AG20443 (cell line): ENCODE measurements at regions not wholly inside any gene's neighbourhood (a gene's known extent, or its start where the extent isn't known, plus 50 kb on each side); places are given as distances from the start of the nearest gene placed in this dataset.

Experiments
- DNase-seq: peaks from one replicate; pipeline ENCODE4 v3.0.0; 2012; ENCODE audit warnings: low spot score, mixed read lengths

- peak; percentile 9 for DNase-seq
These were observed 193.2 kb upstream of the TWIST2 start for GRCh38 chr2:238654479-238655197.

DNA sequence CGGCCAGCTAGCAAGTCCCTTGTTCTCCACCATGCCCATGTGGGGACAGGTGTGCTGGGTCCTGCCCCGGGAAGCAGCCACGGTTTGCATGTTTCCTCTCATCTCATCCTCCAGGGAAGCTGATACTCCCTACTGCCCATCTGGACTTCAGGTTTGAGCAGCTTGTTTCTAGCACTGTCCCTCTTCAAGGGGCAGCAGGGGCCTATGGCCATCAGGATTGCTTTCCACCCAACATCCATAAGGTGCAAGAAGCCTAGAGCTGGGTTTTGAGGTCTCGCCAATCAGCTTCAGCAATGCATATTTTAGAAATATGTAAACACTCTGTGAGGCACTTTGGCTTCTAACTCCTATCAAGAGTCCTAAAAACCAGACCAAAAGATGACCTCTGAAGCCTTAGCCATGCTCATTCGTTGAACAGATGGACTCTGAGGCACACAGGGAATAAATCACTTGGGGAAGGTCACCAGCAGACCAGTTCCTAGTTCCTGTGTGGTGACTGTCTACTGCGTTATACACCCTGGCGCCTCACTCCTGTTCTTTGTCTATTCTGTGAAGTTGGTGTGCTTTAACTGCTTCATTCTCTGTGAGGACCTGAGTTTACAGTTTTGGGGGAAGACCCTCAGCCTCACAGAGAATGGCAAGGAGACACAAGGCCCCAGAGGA, 192.6 kb upstream of the TWIST2 start:
- peak; percentile 18 for DNase-seq

DNA sequence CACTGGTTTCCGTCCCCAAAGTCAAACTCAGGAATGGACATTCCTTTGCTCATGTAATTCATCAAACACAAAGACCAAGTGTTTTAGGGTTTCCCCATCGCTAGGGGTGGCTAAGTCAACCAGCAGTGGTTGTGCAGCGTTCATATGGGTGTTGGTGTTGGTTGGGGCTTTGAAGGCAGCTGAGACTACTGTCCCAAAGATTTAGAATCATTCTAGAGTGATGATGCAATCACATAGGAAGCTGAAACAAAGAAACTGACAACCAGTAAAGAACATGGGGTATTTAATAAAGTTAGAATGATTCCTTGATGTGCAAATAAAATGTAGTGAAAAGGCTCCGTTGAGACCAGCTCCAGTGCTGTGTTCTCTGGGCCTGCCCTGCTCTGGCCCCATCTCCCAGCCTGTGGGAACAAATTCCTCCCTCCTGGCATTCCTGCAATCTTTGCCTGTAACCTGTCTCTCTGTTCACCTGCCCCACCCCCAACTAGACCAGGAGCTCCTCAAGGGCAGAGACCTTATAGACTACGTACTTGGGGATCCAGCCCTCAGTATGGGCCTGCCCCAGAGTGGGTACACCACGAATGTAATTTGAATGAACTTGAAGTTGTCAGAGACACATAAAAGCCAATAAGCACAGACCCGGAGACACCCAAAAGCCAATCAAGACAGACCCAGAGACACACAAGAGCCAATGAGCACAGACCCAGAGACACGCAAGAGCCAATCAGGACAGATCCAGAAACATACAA, 191.7 kb upstream of the TWIST2 start:
- DNase-seq = peak; percentile 14

- DNase-seq = peak; percentile 70
These were observed 190.5 kb upstream of the TWIST2 start for GRCh38 chr2:238657132-238658053.

DNA sequence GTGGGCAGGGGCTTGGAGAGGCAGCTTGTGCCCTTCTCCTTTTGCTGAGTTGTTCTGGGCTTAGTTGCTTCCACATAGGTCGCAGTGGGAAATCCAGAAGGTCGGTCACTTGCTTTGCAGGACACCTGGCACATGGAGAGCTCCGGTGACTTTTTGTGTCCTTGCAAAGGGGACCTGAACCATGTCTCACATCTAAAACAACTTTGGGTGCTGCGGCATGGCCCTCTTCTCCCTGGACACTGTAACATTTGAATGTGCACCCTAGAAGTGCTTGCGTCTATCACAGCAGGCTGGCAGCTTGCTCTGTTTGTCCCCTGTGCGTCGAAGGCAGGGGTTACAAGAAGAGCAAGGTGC, 189.9 kb upstream of the TWIST2 start:
- no peak for DNase-seq

GRCh38 chr2:238658820-238659219, 189.1 kb upstream of the TWIST2 start:
- DNase-seq = no peak

- DNase-seq = no peak
These were observed 188.7 kb upstream of the TWIST2 start for GRCh38 chr2:238659231-238659630.

DNA sequence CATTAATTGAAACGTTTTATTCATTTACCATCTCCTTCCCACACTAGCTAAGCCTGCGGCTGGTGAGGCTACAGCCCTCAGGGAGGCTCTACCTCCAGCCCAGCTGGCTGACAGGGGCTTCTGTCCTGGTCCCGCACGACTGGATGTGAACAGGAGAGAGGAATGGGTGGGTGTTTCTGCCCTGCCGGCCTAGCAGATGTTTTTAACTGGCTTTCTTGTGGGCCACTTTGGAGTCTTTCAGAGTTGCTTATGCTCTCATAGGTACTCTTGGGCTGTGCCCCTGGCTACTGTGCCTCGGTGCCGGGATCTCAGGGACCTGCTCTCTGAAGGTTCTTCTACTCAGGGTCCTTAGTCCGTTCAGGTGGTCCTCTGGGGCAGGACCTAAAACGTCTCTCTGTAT, 184.3 kb upstream of the TWIST2 start:
- DNase-seq = no peak

GRCh38 chr2:238665919-238666318, 182.0 kb upstream of the TWIST2 start:
- no peak for DNase-seq

GRCh38 chr2:238666543-238666942, 181.3 kb upstream of the TWIST2 start:
- no peak for DNase-seq

- DNase-seq = peak; percentile 63
These were observed 180.9 kb upstream of the TWIST2 start for GRCh38 chr2:238667008-238667407.

DNA sequence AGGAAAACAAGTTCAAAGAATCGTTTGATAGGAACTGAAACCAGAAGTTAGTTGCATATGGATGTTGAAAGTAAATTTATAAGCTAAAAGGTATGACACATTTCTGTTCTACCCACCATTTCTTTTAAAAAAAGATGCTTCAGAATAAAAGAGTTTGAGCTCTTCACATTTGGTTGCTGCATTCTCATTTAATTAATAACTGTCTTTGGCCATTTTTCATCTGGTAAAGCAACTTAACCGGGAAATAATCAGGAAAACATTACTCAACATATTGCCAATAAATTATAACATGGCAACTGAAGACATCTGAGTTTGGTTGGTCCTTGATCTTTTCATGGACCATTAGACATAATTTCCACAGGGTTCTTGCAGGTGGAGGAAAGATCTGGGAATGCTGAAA, 180.2 kb upstream of the TWIST2 start:
- no peak for DNase-seq

GRCh38 chr2:238668426-238668825, 179.5 kb upstream of the TWIST2 start:
- no peak for DNase-seq

GRCh38 chr2:238669046-238669445, 178.8 kb upstream of the TWIST2 start:
- no peak for DNase-seq

DNA sequence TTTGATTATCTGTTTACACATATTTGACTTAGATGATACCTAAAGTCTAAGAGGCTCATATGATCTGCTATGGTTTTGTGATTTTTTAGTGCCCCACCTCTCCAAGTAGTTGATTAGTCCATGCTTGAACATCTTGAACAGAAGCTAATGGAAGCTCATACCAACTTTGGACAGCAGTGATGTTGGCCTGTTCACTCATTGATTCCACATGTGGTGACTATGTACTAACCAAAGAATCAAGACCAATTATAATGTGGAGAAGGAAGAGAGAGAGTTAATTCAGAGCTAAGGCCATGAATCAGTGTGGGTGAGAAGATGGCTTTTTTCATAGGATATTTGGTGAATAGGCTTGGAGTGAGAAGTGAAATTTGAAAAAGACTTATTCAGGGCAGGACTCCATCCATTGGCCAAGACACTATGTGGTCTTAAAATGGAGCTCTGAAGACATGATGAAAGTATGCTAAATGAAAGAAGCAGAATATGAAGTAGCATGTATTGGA, 178.3 kb upstream of the TWIST2 start:
- DNase-seq = no peak

DNA sequence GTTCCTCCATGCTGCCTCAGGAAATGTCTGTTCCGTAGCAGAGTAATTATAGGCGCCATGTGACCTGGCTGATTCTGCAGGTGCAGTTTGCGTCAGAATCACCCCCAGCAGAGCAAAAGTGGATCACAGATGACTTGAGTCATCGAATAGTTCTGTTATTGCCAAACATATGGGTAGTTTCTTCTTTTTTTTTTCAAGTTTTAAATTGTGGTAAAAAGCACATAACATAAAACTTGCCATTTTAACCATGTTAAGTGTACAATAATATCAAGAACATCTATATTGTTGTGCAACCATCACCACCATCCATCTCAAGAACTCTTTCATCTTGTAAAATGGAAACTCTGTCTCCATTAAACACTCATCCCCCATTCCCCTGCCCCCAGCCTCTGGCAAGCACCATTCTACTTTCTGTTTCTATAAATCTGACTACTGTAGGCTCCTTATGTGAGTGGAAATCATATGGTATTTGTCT, 177.7 kb upstream of the TWIST2 start:
- no peak for DNase-seq

- no peak for DNase-seq
These were observed 165.3 kb upstream of the TWIST2 start for GRCh38 chr2:238682536-238682935.

DNA sequence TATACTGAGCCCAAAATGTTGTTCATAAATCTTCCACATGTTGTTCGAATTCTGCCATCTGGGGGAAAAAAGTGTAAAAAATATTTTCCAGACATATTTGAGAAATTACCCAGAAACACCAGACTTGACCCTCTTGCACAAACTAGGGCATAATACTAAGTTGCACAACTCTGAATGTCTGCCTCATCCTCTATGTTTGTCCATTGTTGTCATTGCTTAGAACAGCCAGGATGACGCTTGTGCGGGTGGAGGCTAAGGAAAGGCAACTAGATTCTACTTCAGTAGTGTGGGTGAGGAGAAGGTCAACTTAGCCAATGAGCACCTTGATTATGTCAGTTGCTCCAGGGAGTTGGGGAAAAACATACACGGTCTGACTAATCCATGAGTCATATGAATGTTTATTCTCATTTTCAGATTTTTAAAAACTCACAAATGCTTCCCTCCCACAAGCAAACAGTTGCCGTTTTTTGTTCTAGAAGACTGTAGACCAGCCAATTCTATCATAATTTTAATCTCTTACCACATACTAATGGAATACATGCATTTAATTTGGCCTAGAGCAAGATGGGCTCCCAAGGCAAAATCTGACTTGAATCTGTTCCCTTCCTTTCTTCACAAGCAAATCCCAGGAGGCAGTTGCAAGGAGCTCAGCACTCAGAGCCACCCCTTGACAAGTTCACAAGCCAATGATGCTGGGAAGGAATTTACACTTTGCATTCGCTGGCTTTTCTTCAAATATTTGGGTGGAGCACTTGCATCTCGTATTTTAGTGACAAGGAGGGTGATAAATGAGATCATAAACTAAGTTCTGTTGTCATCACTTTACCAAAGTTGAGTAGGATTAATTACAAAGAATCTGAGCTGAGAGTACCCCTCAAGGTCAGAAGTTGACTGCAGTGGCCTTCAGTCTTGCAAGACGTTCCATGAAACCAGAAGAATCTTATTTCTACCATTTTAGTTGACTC, 163.2 kb upstream of the TWIST2 start:
- DNase-seq = peak; percentile 93

GRCh38 chr2:238685327-238685709, 162.6 kb upstream of the TWIST2 start:
- DNase-seq = no peak

DNA sequence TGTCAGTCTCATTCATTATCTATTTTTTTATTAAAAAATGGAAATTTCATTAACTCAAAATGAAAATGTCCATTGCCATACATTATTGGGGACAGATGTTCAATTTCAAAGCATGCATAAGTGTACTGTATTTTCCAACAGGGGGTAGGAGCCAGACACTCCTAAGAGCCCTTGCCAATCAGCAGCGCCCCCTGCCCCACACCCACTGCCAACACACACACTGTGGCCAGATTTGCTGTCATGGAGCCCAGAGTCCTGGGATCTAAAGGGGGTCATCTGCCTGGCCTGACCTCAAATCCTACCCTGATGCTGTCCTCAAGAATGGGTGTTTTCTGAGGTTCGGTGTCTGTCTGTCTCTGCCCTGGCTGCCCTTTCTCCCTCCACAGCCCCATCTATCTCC, 162.2 kb upstream of the TWIST2 start:
- DNase-seq = no peak

DNA sequence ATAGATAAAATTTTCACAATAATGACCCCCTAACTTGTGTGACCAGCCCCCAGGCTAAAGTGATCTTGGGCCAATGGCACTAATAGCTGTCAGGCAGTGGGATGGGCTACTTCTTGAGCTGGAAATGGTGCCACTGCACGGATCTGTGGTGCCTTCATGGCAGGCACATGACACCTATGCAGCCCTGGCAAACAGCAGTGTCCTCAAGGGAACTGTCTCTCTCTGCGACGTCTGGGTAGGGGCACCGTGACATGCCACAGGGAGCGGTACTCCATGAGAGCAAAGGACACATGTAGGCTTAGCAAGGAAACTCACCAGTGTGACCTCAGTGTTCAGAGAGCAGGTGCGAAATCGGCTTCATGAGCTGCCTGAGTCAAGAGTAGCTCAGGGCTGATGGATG, 161.7 kb upstream of the TWIST2 start:
- no peak for DNase-seq
